GM18508 (cell line): ENCODE measurements at regions not wholly inside any gene's neighbourhood (a gene's known extent, or its start where the extent isn't known, plus 50 kb on each side); places are given as distances from the start of the nearest gene placed in this dataset.

Experiments used
- ATAC-seq: cut with Tn5 transposase; IDR thresholded peaks from one replicate; pipeline ENCODE4 v1.9.1; 2021; ENCODE audit warnings: moderate number of reproducible peaks; ENCODE audit not compliant: insufficient read depth, unreplicated experiment

DNA sequence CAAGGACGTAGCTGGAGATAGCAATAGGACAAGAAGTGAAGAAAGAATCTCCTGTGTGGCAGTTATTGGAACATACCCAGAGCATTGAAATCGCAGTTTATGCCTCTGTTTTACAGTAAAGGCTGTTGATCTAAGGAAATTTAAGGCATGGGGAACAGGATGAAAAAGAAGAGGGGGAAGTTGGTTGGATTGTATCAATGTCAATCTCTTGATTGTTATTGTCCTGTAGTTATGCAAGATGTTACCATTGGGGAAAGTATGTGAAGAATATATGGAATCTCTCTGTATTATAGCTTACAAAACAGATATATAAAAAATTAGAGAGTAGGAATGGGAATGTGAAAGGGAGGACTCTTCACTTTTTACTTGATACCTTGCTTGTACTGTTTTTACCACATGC is 195.6 kb upstream of the NREP start:
- ATAC-seq = no peak

DNA sequence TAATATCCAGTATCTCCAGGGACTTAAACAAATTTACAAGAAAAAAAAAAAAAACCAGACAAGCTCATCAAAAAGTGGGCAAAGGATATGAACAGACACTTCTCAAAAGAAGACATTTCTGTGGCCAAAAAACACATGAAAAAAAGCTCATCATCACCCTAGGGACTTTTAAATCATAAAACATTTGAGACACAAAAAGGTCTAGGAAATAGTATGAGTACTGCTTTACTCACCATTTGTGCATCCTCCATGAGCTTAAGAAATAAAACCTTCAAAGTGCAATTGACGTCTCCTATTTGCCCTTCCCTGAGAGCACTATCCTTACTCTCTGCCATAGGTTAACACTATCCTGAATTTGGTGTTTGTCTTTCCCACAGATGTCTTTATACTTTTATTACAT is 193.7 kb upstream of the NREP start:
- ATAC-seq = no peak

- no peak for ATAC-seq
These were observed 191.3 kb upstream of the NREP start for GRCh38 chr5:111948092-111948841.

GRCh38 chr5:111946556-111946955 is 189.6 kb upstream of the NREP start:
- ATAC-seq = no peak

DNA sequence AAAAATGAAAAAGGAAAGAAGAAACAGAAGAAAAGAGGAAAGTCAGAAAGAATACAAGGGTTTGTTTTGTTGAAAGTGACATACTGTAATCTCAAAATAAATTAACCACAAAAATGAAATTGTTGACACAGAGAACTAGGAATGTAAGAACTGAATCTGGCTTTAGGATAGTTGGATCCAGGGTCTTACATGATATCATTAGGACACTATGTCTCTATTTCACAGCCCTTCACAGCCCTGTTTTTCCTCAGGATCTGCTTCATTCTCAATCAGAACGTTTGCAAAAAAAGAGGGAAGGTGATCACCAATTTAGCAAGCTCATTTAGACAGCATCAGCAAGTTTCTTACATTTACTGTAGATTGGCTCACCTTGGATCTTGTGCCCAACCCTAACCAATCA is 188.5 kb upstream of the NREP start:
- no peak for ATAC-seq

GRCh38 chr5:111942661-111943401 is 185.8 kb upstream of the NREP start:
- ATAC-seq = no peak

- ATAC-seq = no peak
These were observed 185.2 kb upstream of the NREP start for GRCh38 chr5:111942201-111942600.

DNA sequence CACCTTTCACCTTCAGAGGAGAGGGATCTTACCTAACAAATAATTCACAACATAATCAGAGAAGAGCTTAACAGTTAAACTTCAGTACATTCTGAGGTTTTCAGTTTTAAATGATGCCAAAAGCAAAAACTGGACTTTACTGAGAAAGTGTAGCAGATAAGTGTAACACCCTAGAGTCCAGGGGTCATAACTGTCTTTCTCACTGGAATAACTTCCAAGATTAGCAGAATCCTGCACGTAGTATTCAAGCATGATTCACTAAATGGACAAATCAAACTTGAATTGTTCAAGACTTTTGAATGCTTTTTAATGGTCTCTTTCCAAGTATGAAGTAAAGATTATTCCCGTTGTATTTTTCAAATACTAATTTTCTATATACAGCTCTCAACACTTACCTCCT is 180.1 kb upstream of the NREP start:
- ATAC-seq = no peak

DNA sequence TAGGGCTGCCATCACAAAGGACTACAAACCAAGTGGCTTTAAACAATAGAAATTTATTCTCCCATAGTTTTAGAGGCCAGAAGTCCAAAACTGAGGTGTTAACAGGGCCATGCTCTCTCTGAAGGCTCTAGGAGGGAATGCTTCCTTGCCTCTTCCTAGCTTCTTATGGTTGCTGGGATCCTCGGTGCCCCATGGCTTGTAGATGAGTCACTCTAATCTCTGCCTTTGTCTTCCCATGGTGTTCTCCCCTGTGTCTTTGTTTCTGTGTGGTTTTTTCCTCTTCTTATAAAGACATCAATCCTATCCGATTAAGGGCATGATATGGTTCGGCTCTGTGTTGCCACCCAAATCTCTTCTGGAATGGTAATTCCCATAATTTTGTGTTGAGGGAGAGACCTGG is 178.8 kb upstream of the NREP start:
- no peak for ATAC-seq

- ATAC-seq = no peak
These were observed 178.0 kb upstream of the NREP start for GRCh38 chr5:111935009-111935408.

DNA sequence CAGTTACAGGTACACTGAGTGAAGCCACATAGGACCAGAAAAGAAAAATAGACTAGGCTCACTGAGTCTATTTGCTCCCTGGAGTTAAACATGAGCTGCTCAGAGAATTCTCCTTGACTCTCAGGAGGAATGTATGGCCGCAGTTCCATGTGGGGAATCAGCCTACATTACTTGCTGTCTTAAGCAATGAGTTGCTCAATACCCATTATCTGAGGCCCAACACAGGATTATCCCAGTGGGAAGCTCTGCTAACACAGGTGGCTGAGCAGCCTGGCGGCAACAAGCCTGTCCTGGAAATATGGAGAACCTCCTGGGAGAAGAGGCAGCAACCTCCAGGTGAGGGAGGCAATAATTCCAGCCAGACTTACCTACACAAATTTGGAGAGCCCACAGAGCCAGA is 177.5 kb upstream of the NREP start:
- no peak for ATAC-seq

DNA sequence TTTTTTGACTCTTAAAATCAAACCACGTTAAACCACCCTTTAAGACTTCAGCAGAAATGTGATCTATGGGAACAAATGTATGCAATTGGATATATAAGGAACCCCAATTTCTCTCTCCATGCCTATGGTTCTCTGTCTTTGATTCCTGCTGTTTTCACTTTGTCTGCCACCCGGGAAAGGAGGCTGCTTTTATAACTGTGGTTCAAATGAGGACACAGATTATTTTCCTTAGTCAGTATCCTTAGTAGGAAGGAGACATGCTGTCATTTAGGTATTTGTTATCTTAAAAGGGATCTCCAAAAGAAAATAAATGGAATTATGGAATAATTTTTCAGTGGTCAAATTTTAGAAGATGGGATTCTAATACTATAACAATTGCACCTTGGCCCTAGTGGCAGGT is 176.1 kb upstream of the NREP start:
- ATAC-seq = no peak

DNA sequence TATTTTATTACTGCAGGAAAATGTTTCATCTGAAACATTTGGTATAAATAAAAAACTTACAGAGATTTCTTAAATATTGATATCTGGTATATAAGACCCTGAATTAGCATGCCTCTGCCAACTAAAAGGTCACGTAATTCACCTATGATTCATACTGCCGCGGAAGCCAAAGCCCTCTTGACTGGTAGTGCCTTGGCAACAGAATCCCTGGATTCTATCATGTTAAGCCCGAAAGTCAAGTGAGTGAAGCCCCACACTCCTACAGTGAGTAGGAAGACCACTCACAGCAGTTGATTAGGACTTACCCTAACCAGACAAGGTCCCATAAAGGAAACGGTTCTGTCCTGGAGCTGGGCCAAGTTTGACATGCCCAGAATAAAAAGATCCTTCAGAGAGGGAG is 175.6 kb upstream of the NREP start:
- no peak for ATAC-seq

DNA sequence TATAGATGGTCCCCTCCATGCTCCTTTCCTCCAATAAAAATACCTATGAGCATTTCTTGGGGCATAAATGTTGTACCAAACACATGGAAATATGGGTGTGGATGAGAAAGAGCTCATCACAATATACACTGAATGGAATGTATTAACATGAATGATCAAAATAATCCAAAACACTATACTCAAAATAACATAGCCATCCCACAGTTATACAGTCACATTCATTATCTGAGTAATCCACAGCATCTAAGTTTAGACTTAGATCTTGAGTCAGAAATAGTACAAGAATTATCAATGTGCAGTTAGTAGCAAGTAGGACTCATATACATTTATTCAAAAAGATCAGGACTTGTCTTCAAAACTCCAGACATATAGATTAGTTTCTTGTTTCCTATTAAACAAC is 175.2 kb upstream of the NREP start:
- ATAC-seq = no peak

DNA sequence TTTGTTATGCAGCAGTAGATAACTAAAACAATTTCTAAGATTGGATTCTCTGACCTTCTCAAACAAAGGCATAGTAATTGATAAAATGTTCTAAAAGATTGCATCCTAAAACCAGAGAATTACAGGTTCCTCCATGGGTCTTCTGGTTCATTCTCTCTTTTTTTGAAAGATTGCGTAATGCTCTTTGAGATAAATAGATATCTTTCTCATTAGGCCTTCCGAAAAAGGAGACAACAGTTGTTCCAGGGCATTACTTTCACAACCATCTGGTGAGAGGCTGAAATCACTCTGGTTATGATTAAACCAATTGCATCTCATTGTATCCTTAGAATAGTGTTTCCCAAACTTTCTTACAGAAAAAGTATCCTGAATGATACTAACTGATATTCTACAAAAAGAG is 174.7 kb upstream of the NREP start:
- ATAC-seq = no peak

DNA sequence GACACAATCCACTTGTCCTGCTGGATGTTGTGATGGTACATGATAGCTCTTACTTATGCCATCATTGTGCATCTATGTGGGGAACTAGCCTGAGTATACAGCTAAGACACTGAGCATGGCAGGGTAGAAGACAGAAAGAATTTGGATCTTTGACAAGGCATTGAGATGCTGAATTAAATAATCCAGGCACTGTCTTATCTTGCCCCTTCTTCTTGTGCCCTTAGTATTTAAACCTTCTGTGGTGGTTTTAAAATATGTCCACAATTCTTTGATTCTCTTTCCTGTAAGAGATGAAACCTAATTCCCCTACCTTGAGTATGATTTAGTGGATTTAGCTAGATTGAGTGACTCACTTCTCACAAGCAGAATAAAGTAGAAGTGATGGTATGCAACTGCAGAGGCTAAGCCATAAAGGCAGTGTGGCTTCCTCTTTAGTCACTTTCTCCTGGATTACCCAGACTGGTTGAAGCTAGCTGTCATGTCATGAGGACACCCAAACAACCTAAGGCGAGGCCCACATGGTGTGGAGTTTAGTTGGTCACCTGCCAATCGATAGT is 174.0 kb upstream of the NREP start:
- no peak for ATAC-seq

GRCh38 chr5:111930449-111930848 is 173.5 kb upstream of the NREP start:
- no peak for ATAC-seq

GRCh38 chr5:111929867-111930266 is 172.9 kb upstream of the NREP start:
- no peak for ATAC-seq

- no peak for ATAC-seq
These were observed 172.3 kb upstream of the NREP start for GRCh38 chr5:111929261-111929660.

- no peak for ATAC-seq
These were observed 171.5 kb upstream of the NREP start for GRCh38 chr5:111928511-111928910.

DNA sequence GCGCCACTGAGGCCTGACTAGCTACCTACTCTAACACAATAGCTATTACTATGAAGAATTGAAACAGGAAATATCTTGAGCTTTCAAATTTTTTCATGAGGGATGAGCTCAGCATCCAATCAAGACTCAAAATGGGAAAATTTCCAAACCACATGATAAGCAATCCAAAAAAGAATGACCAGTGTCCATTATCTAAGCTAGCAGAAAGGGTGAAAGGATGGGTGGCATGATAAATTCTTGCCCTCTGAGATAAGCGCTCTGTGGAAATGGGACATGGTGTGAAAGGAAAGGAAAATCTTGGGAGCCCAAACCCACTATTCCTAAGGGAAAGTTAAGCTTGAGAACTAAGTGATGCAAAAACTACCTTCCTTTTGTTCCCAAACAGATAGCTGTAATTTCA is 170.2 kb upstream of the NREP start:
- ATAC-seq = no peak

GRCh38 chr5:111926026-111926425 is 169.0 kb upstream of the NREP start:
- ATAC-seq = no peak
